ENCODE measurements at regions not wholly inside any gene's neighbourhood (a gene's known extent, or its start where the extent isn't known, plus 50 kb on each side); places are given as distances from the start of the nearest gene placed in this dataset.

DNA sequence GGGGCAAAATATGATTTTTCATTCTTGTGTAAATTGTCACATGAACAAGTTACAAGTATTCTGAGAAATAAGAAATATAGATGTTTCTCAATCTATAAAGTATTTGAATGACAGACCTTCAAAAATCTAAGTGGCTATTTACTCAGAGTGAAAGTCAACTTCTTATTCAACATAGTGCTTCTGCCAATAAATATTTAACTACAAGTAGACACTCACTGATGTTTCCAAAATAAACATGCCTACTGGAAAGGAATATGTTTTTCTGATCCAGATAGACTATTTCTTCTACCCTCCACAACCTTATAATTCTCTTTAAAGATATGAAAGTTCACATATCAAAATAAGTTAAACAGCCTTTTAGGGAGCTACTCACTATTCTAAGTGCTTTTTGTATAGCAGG is 296.3 kb downstream of the DSC3 start:
- Histone ChIP-seq H3K4me3 (replicated peaks in 1 of 3; ENCODE audit: insufficient read depth in 1 of 3, low read depth in 2 of 3, low read length in 3 of 3) (no peak overlapping the region), H4K20me1 (ENCODE audit: insufficient read depth, low read length) (no peaks in the 10 kb centered on the region), H2AFZ (ENCODE audit: low read length) (no peak overlapping the region), H3K4me2 (ENCODE audit: low read depth, low read length) (no peak overlapping the region), H3K9ac (ENCODE audit: insufficient read depth, low read depth, low read length) (no peak overlapping the region), H3K9me3 (ENCODE audit: low read length) (no peaks in the 10 kb centered on the region), H3K27me3 (ENCODE audit: control insufficient read depth in 1 of 2, insufficient read depth in 2 of 2, low read length in 2 of 2) (no peaks in the 10 kb centered on the region), H3K36me3 (replicated peaks in 1 of 2; ENCODE audit: control insufficient read depth in 1 of 2, insufficient read depth in 2 of 2, low read length in 2 of 2) (no peaks in the 10 kb centered on the region), H3K27ac (ENCODE audit: extremely low read length, insufficient read depth, low read length) (no peak overlapping the region), H3K79me2 (ENCODE audit: insufficient read depth, low read length) (no peaks in the 10 kb centered on the region), H3K4me1 (ENCODE audit: insufficient read depth, low read length) (no peaks in the 10 kb centered on the region)
- no peak for FAIRE-seq
- POLR2A ChIA-PET: no interaction called here
- ATAC-seq: no peak
- no TSS peak for BruUV-seq (replicated peaks)
- in situ Hi-C loops (cut with HindIII; ENCODE audit: extremely low pct_ligation_motif_present, low pct_unique_long_range_greater_than_20kb) (no loop called here), intact Hi-C loops (cut with micrococcal nuclease; ENCODE audit: unreplicated experiment) (no loop called here)
- CTCF ChIA-PET (ENCODE audit: low intra/inter-chr PET ratio, low total read pairs): no interaction called here
- TF ChIP-seq, protein P1, sequence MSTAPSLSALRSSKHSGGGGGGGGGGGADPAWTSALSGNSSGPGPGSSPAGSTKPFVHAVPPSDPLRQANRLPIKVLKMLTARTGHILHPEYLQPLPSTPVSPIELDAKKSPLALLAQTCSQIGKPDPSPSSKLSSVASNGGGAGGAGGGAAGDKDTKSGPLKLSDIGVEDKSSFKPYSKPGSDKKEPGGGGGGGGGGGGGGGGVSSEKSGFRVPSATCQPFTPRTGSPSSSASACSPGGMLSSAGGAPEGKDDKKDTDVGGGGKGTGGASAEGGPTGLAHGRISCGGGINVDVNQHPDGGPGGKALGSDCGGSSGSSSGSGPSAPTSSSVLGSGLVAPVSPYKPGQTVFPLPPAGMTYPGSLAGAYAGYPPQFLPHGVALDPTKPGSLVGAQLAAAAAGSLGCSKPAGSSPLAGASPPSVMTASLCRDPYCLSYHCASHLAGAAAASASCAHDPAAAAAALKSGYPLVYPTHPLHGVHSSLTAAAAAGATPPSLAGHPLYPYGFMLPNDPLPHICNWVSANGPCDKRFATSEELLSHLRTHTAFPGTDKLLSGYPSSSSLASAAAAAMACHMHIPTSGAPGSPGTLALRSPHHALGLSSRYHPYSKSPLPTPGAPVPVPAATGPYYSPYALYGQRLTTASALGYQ (CRISPR knock-in tag; IDR thresholded peaks at IDR 0.05): no peak
- TF ChIP-seq HMGXB3 (CRISPR knock-in tag; IDR thresholded peaks at IDR 0.05; ENCODE audit: borderline replicate concordance) (no peak), FOXC1 (CRISPR knock-in tag; IDR thresholded peaks at IDR 0.05; ENCODE audit: borderline replicate concordance) (no peak), ZNF17 (CRISPR knock-in tag; IDR thresholded peaks at IDR 0.05) (no peak), DMAP1 (CRISPR knock-in tag; IDR thresholded peaks at IDR 0.05) (no peak), SUZ12 (IDR thresholded peaks at IDR 0.05; ENCODE audit: low read depth, low read length) (no peak), CREBL2 (CRISPR knock-in tag; IDR thresholded peaks at IDR 0.05; ENCODE audit: borderline replicate concordance) (no peak), NFE2L2 (IDR thresholded peaks at IDR 0.05; ENCODE audit: low read length) (no peak), ZNF75D (CRISPR knock-in tag; IDR thresholded peaks at IDR 0.05; ENCODE audit: borderline replicate concordance) (no peak), MXD3 (CRISPR knock-in tag; IDR thresholded peaks at IDR 0.05) (no peak), ATF7-NPFF (CRISPR knock-in tag; IDR thresholded peaks at IDR 0.05; ENCODE audit: low read depth) (no peak)
- DNase-seq (ENCODE audit: low spot score): no peak
